HL-60 (cell line): ENCODE measurements at regions not wholly inside any gene's neighbourhood (a gene's known extent, or its start where the extent isn't known, plus 50 kb on each side); places are given as distances from the start of the nearest gene placed in this dataset.
"Not testable (repeated sequence)": the region's sequence is repeated elsewhere in the genome, so short reads cannot be mapped to it uniquely, and the experiment has no call there.

Source experiments
- DNase-seq, 2 experiments: peaks; one replicate each; pipeline ENCODE4 v3.0.0-alpha.2; 2010 to 2020; ENCODE audit warnings: low read depth in 1 of 2, low spot score in 1 of 2
- H3K27ac ChIP-seq: fragments of 250-450 bp; sonication (Bioruptor Pico); replicated peaks from 2 replicates; pipeline ENCODE4 v1.5.1; 2020; ENCODE audit warnings: mild to moderate bottlenecking, moderate library complexity
- H3K27me3 ChIP-seq: fragments of 250-450 bp; sonication (Bioruptor Pico); 2 replicates; pipeline ENCODE4 v1.5.1; 2021; ENCODE audit warnings: mild to moderate bottlenecking, moderate library complexity; ENCODE audit not compliant: insufficient read depth, poor library complexity, severe bottlenecking
- H3K4me3 ChIP-seq: replicated peaks from 2 replicates; pipeline ENCODE4 v1.5.1; 2011; ENCODE audit warnings: mild to moderate bottlenecking, control low read depth, low read length; ENCODE audit not compliant: insufficient read depth
- GABPA ChIP-seq: IDR thresholded peaks from 2 replicates; pipeline ENCODE4 v1.6.1; 2012; ENCODE audit warnings: low read depth
- POLR2AphosphoS5 ChIP-seq: IDR thresholded peaks from 2 replicates; pipeline ENCODE4 v1.6.1; 2012; ENCODE audit warnings: low read depth
- SPI1 ChIP-seq: IDR thresholded peaks from 2 replicates; pipeline ENCODE4 v1.6.1; 2012; ENCODE audit warnings: low read depth, mild to moderate bottlenecking, borderline replicate concordance
- TF ChIP-seq, protein P1 (sequence below): IDR thresholded peaks from 2 replicates; pipeline ENCODE4 v1.6.1; 2012; ENCODE audit warnings: low read depth; ENCODE audit not compliant: insufficient replicate concordance
- TF ChIP-seq, protein P2 (sequence below): IDR thresholded peaks from one replicate; pipeline ENCODE4 v1.5.1; 2011; ENCODE audit warnings: low read length, control low read depth, inconsistent platforms; ENCODE audit not compliant: insufficient read depth

DNA sequence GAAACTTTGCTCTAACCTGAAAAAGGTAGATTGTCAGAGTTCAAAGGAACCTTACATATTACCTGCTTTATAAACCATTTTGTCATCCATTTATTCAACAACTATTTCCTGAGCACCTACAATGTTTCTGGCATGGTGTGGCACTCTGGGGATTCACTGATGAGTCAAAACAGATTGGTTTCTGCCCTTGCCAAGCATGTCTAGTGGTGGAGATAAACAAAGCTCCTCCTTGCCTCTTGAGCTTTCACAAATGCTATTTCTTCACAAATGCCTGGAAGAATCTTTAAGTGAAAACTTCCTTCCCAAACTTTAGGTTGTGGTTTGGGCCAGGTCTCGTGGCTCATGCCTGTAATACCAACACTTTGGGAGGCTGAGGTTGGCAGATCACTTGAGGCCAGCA lies 85.1 kb upstream of the RELN start:
- H3K27me3 ChIP-seq, result no peaks in the 10 kb centered on the region
- no peak overlapping the region for H3K4me3 ChIP-seq
- DNase-seq, result no peak
- no peak overlapping the region for H3K27ac ChIP-seq
- TF ChIP-seq POLR2AphosphoS5, result no peak
- TF ChIP-seq, protein P1, sequence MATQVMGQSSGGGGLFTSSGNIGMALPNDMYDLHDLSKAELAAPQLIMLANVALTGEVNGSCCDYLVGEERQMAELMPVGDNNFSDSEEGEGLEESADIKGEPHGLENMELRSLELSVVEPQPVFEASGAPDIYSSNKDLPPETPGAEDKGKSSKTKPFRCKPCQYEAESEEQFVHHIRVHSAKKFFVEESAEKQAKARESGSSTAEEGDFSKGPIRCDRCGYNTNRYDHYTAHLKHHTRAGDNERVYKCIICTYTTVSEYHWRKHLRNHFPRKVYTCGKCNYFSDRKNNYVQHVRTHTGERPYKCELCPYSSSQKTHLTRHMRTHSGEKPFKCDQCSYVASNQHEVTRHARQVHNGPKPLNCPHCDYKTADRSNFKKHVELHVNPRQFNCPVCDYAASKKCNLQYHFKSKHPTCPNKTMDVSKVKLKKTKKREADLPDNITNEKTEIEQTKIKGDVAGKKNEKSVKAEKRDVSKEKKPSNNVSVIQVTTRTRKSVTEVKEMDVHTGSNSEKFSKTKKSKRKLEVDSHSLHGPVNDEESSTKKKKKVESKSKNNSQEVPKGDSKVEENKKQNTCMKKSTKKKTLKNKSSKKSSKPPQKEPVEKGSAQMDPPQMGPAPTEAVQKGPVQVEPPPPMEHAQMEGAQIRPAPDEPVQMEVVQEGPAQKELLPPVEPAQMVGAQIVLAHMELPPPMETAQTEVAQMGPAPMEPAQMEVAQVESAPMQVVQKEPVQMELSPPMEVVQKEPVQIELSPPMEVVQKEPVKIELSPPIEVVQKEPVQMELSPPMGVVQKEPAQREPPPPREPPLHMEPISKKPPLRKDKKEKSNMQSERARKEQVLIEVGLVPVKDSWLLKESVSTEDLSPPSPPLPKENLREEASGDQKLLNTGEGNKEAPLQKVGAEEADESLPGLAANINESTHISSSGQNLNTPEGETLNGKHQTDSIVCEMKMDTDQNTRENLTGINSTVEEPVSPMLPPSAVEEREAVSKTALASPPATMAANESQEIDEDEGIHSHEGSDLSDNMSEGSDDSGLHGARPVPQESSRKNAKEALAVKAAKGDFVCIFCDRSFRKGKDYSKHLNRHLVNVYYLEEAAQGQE, result no peak

DNA sequence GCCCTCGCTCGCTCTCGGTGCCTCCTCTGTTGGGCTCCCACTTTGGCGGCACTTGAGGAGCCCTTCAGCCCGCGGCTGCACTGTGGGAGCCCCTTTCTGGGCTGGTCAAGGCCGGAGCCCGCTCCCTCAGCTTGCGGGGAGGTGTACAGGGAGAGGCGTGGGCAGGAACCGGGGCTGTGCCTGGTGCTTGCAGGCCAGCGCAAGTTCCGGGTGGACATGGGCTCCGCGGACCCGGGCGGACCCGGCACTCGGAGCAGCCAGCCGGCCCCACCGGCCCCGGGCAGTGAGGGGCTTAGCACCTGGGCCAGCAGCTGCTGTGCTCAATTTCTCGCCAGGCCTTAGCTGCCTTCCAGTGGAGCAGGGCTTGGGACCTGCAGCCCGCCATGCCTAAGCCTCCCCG lies 82.2 kb upstream of the RELN start:
- not testable (repeated sequence) for DNase-seq, H3K27ac ChIP-seq, H3K4me3 ChIP-seq, H3K27me3 ChIP-seq

GRCh38 chr7:104065491-104065890 lies 76.0 kb upstream of the RELN start:
- TF ChIP-seq, protein P2, sequence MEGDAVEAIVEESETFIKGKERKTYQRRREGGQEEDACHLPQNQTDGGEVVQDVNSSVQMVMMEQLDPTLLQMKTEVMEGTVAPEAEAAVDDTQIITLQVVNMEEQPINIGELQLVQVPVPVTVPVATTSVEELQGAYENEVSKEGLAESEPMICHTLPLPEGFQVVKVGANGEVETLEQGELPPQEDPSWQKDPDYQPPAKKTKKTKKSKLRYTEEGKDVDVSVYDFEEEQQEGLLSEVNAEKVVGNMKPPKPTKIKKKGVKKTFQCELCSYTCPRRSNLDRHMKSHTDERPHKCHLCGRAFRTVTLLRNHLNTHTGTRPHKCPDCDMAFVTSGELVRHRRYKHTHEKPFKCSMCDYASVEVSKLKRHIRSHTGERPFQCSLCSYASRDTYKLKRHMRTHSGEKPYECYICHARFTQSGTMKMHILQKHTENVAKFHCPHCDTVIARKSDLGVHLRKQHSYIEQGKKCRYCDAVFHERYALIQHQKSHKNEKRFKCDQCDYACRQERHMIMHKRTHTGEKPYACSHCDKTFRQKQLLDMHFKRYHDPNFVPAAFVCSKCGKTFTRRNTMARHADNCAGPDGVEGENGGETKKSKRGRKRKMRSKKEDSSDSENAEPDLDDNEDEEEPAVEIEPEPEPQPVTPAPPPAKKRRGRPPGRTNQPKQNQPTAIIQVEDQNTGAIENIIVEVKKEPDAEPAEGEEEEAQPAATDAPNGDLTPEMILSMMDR, result no peak
- TF ChIP-seq POLR2AphosphoS5 (no peak), GABPA (no peak), SPI1 (no peak)
- TF ChIP-seq, protein P1, result no peak
- Histone ChIP-seq H3K4me3 (no peak overlapping the region), H3K27me3 (no peaks in the 10 kb centered on the region), H3K27ac (no peak overlapping the region)
- DNase-seq, result no peak

- Histone ChIP-seq H3K27me3 (no peaks in the 10 kb centered on the region), H3K4me3 (no peak overlapping the region), H3K27ac (no peak overlapping the region)
- DNase-seq, result no peak
- TF ChIP-seq SPI1 (no peak), GABPA (no peak), POLR2AphosphoS5 (no peak)
- TF ChIP-seq, protein P1, result no peak
- TF ChIP-seq, protein P2, result no peak
Measured at GRCh38 chr7:104064969-104065387, 75.5 kb upstream of the RELN start.

GRCh38 chr7:104063797-104064196 lies 74.3 kb upstream of the RELN start:
- DNase-seq, H3K27ac ChIP-seq, H3K27me3 ChIP-seq, H3K4me3 ChIP-seq: not testable (repeated sequence)
